ENCODE measurements at regions not wholly inside any gene's neighbourhood (a gene's known extent, or its start where the extent isn't known, plus 50 kb on each side); places are given as distances from the start of the nearest gene placed in this dataset.

DNA sequence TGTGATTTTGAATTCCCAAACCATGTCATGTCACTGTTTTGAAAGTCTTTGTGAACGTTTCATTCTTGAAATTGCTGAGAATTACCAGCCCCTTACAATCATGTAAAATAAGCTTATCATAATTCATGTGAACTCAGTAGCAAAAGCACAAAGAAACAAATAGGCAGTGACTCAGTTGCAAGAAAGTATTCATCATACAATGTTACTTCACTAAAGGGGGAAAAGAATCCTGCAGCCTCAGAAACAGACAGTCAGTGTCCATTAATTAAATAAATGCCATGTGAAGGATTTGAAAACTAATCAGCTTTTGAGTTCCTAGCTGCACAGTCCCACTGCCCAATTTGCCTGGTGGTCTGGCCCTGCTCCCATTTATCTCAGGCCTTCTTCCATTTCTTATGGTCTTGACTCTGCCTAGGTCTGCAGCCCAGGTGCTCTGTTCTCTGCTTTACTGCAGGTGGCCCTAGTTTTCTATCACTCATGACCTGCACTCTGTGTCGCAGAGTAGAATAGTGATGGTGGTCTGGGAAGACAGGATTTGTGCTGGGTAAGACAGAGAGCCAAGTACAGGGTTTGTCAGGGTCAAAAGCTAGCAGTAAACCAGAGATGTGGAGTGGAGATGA lies 99.7 kb downstream of the PLCE1 start:
- H4K5ac ChIP-seq (ENCODE audit: insufficient read length, low read depth, low read length): no peak overlapping the region
- ChIA-PET POLR2A (ENCODE audit: partially characterized antibody) (no interaction called here), CTCF (ENCODE audit: partially characterized antibody) (interaction anchor here (0.6 to 1.3 kb wide), 4 partner anchors 17 to 608 kb away, joined by 3 to 4 read pairs (median 3); no protein-coding TSS in a partner anchor)
- no peak overlapping the region for H4K8ac ChIP-seq (ENCODE audit: extremely low read depth, insufficient read depth, low read length)
- no peak overlapping the region for H3K14ac ChIP-seq (ENCODE audit: insufficient read length)
- H3K36me3 ChIP-seq (ENCODE audit: control insufficient read depth in 2 of 4, insufficient read depth in 4 of 4, low read length in 3 of 4): no peaks in the 10 kb centered on the region
- no peak overlapping the region for H2BK5ac ChIP-seq (ENCODE audit: low read depth, low read length)
- no peak overlapping the region for H2BK12ac ChIP-seq (ENCODE audit: low read depth, low read length)
- no peak overlapping the region for H3K56ac ChIP-seq (replicated peaks; ENCODE audit: insufficient read length, low read depth, low read length)
- H3K79me2 ChIP-seq (ENCODE audit: control insufficient read depth in 1 of 2, insufficient read depth in 2 of 2, low read length in 2 of 2): no peaks in the 10 kb centered on the region
- no peak overlapping the region for H2BK15ac ChIP-seq (ENCODE audit: low read length)
- H2AFZ ChIP-seq (ENCODE audit: low read length): no peak overlapping the region
- no peak overlapping the region for H2BK120ac ChIP-seq (replicated peaks; ENCODE audit: low read depth, low read length)
- no peaks in the 10 kb centered on the region for H3K79me1 ChIP-seq (ENCODE audit: low read depth, low read length)
- no peak overlapping the region for H3K4me2 ChIP-seq (ENCODE audit: insufficient read depth in 1 of 2, low read depth in 2 of 2, low read length in 2 of 2)
- H3K27ac ChIP-seq (ENCODE audit: low read depth, low read length): no peak overlapping the region
- H3K9me3 ChIP-seq (ENCODE audit: insufficient read depth in 2 of 2, low read depth in 1 of 2, low read length in 1 of 2): no peaks in the 10 kb centered on the region
- TF ChIP-seq RAD21 (IDR thresholded peaks at IDR 0.05 in 1 of 2, conservative IDR thresholded peaks at IDR 0.05 in 1 of 2; ENCODE audit: low read depth in 2 of 2, low read length in 2 of 2) (peak in 1 of 2 experiments; percentile 19; a peak in 1 of 4 replicates), BACH1 (IDR thresholded peaks at IDR 0.05; ENCODE audit: low read length) (no peak)
- FAIRE-seq (no peak), DNase-seq (ENCODE audit: low read depth in 1 of 2, low spot score in 2 of 2) (no peak)
- no peak overlapping the region for H4K91ac ChIP-seq (replicated peaks; ENCODE audit: insufficient read length, low read length)
- no peak overlapping the region for H3K23ac ChIP-seq (ENCODE audit: insufficient read length)
- no peaks in the 10 kb centered on the region; a peak in 1 of 7 replicates for H3K27me3 ChIP-seq (replicated peaks in 1 of 4; ENCODE audit: control insufficient read depth in 3 of 4, extremely low read depth in 1 of 4, insufficient read depth in 3 of 4, low read length in 3 of 4)
- no peak overlapping the region for H2AK5ac ChIP-seq (ENCODE audit: low read depth, low read length)
- H3K4ac ChIP-seq (replicated peaks; ENCODE audit: insufficient read length, low read depth, low read length): no peak overlapping the region
- no peak overlapping the region for H3K18ac ChIP-seq (ENCODE audit: extremely low read depth, low read length)
- H3K4me3 ChIP-seq (ENCODE audit: extremely low read depth in 1 of 4, insufficient read depth in 2 of 4, low read depth in 3 of 4, low read length in 4 of 4): no peak overlapping the region
- H3K4me1 ChIP-seq (replicated peaks in 1 of 4; ENCODE audit: control insufficient read depth in 3 of 4, insufficient read depth in 4 of 4, low read length in 3 of 4): peaks cover 0 to 3% (median 0%) of the 10 kb centered on the region in 4 experiments; a peak in 2 of 7 replicates
- no peaks in the 10 kb centered on the region for H3K23me2 ChIP-seq (ENCODE audit: low read depth, low read length)
- H2BK20ac ChIP-seq (ENCODE audit: low read length): no peak overlapping the region
- no peak overlapping the region for H3K9ac ChIP-seq (replicated peaks in 1 of 4; ENCODE audit: extremely low read depth in 1 of 4, low read depth in 3 of 4, low read length in 3 of 4)
- H4K20me1 ChIP-seq (replicated peaks in 1 of 2; ENCODE audit: control insufficient read depth in 1 of 2, insufficient read depth in 2 of 2, low read length in 2 of 2): no peaks in the 10 kb centered on the region
- 91% methylated on average over 2 of the region's 2 CpGs; no CpG with 5 or more reads in 1 of the 2 experiments for WGBS, 2 experiments (ENCODE audit: extremely low coverage in 1 of 2, insufficient coverage in 1 of 2, insufficient read length in 1 of 2, insufficient replicate concordance in 2 of 2, low coverage in 1 of 2, low lambda C conversion rate in 2 of 2, missing lambda C conversion rate in 1 of 2)

Data from H1 (cell line).